Neural cell (in vitro differentiated cells): ENCODE measurements at regions not wholly inside any gene's neighbourhood (a gene's known extent, or its start where the extent isn't known, plus 50 kb on each side); places are given as distances from the start of the nearest gene placed in this dataset.

Source experiments
- H2AFZ ChIP-seq: fragments of 200-600, 300-800 bp; sonication (generic), shearing (Covaris generic); 2 replicates; pipeline ENCODE4 v1.6.0; 2014; ENCODE audit warnings: low read depth, mild to moderate bottlenecking, antibody characterized with exemption, low read length, moderate library complexity
- H3F3A ChIP-seq: fragments of 200-600 bp; shearing (Covaris generic); 2 replicates; pipeline ENCODE4 v1.6.1; 2016; ENCODE audit warnings: mild to moderate bottlenecking, moderate library complexity, mixed read lengths, antibody characterized with exemption, low read length; ENCODE audit not compliant: insufficient read depth, poor library complexity, severe bottlenecking
- H3K27ac ChIP-seq: fragments of 200-600, 300-800 bp; sonication (generic), shearing (Covaris generic); 2 replicates; pipeline ENCODE4 v1.5.1; 2014; ENCODE audit warnings: mild to moderate bottlenecking, low read length, moderate library complexity
- H3K27me3 ChIP-seq: fragments of 300-800, 200-600 bp; sonication (generic), shearing (Covaris generic); 2 replicates; pipeline ENCODE4 v1.6.0; 2014; ENCODE audit warnings: mild to moderate bottlenecking, low read depth, low read length, moderate library complexity; ENCODE audit not compliant: insufficient read depth
- H3K36me3 ChIP-seq: fragments of 300-800, 200-600 bp; sonication (generic), shearing (Covaris generic); 2 replicates; pipeline ENCODE4 v1.5.1; 2014; ENCODE audit warnings: mild to moderate bottlenecking, antibody characterized with exemption, low read length, moderate library complexity; ENCODE audit not compliant: insufficient read depth
- H3K4me2 ChIP-seq: fragments of 300-800, 200-600 bp; sonication (generic), shearing (Covaris generic); 2 replicates; pipeline ENCODE4 v1.6.0; 2014; ENCODE audit warnings: mild to moderate bottlenecking, low read length
- H3K4me3 ChIP-seq: fragments of 300-800, 200-600 bp; sonication (generic), shearing (Covaris generic); 2 replicates; pipeline ENCODE4 v1.5.1; 2014; ENCODE audit warnings: mild to moderate bottlenecking, low read length, moderate library complexity
- H3K79me2 ChIP-seq: fragments of 200-600 bp; shearing (Covaris generic); replicated peaks from 2 replicates; pipeline ENCODE4 v1.6.0; 2014; ENCODE audit warnings: mild to moderate bottlenecking, low read length, moderate library complexity; ENCODE audit not compliant: insufficient read depth
- H3K9ac ChIP-seq: fragments of 300-800, 200-600 bp; sonication (generic), shearing (Covaris generic); 2 replicates; pipeline ENCODE4 v1.6.1; 2016; ENCODE audit warnings: mild to moderate bottlenecking, low read length, mixed read lengths
- H3K9me2 ChIP-seq: fragments of 200-600 bp; shearing (Covaris generic); 2 replicates; pipeline ENCODE4 v1.6.1; 2016; ENCODE audit warnings: mild to moderate bottlenecking, low read length, mixed read lengths; ENCODE audit not compliant: insufficient read depth
- H3K9me3 ChIP-seq: fragments of 200-600, 300-800 bp; sonication (generic), shearing (Covaris generic); 2 replicates; pipeline ENCODE4 v1.6.1; 2016; ENCODE audit warnings: mild to moderate bottlenecking, mixed run types, low read length, moderate library complexity, mixed read lengths
- H4K20me1 ChIP-seq: fragments of 200-600 bp; shearing (Covaris generic); 2 replicates; pipeline ENCODE4 v1.6.1; 2016; ENCODE audit warnings: mild to moderate bottlenecking, mixed run types; ENCODE audit not compliant: insufficient read depth
- EP300 ChIP-seq: fragments of 450-650 bp; conservative IDR thresholded peaks from 2 replicates; pipeline ENCODE4 v1.6.1; 2014; ENCODE audit warnings: antibody characterized with exemption, mild to moderate bottlenecking, moderate library complexity; ENCODE audit not compliant: poor library complexity, severe bottlenecking
- EZH2 ChIP-seq: fragments of 200-600, 300-800 bp; shearing (Covaris generic), sonication (generic); IDR thresholded peaks from 2 replicates; pipeline ENCODE4 v1.6.1; 2014; ENCODE audit warnings: antibody characterized with exemption, low read length, borderline replicate concordance, mild to moderate bottlenecking; ENCODE audit not compliant: insufficient read depth, poor library complexity, severe bottlenecking
- MXI1 ChIP-seq: fragments of 450-650 bp; conservative IDR thresholded peaks from 2 replicates; pipeline ENCODE4 v1.6.1; 2014; ENCODE audit warnings: antibody characterized with exemption, mild to moderate bottlenecking; ENCODE audit not compliant: poor library complexity, severe bottlenecking
- POLR2AphosphoS5 ChIP-seq: IDR thresholded peaks from 2 replicates; pipeline ENCODE4 v1.6.1; 2012
- RAD21 ChIP-seq: fragments of 450-650 bp; conservative IDR thresholded peaks from 2 replicates; pipeline ENCODE4 v1.6.1; 2014; ENCODE audit warnings: antibody characterized with exemption, mild to moderate bottlenecking, moderate library complexity
- SMC3 ChIP-seq: fragments of 450-650 bp; conservative IDR thresholded peaks from 2 replicates; pipeline ENCODE4 v1.6.1; 2014; ENCODE audit warnings: antibody characterized with exemption, mild to moderate bottlenecking, moderate library complexity; ENCODE audit not compliant: poor library complexity
- TAF1 ChIP-seq: IDR thresholded peaks from 2 replicates; pipeline ENCODE4 v1.6.1; 2012; ENCODE audit warnings: low read depth
- TF ChIP-seq, protein P1 (sequence below): IDR thresholded peaks from 2 replicates; pipeline ENCODE4 v1.6.1; 2012; ENCODE audit warnings: borderline replicate concordance
- TF ChIP-seq, protein P2 (sequence below): fragments of 450-650 bp; IDR thresholded peaks from 2 replicates; pipeline ENCODE4 v1.5.1; 2014; ENCODE audit warnings: antibody characterized with exemption, mild to moderate bottlenecking, moderate library complexity; ENCODE audit not compliant: poor library complexity, severe bottlenecking

DNA sequence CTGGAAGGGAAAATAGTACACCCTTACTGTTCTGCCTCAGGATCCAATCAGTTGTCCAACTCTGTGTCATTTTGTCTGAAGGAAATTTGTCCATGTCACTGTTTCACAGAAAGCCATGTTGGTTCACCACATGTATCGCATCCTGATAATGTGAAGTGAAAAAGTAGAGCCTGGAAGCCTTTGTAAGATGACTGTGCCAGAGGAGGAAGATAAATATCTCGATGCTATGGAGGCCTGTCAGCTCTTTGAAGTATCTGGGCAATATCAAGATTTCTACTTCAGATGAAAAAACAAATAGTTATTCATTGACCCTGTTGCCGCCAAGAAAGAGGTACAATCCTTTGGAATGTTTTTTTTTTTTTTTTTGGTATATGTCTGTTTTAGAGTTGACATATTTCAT, 270.5 kb downstream of the PHF14 start:
- H3K9me3 ChIP-seq = no peaks in the 10 kb centered on the region
- TF ChIP-seq EP300 = no peak
- no peak for TF ChIP-seq POLR2AphosphoS5
- no peak for TF ChIP-seq EZH2
- TF ChIP-seq, protein P1, sequence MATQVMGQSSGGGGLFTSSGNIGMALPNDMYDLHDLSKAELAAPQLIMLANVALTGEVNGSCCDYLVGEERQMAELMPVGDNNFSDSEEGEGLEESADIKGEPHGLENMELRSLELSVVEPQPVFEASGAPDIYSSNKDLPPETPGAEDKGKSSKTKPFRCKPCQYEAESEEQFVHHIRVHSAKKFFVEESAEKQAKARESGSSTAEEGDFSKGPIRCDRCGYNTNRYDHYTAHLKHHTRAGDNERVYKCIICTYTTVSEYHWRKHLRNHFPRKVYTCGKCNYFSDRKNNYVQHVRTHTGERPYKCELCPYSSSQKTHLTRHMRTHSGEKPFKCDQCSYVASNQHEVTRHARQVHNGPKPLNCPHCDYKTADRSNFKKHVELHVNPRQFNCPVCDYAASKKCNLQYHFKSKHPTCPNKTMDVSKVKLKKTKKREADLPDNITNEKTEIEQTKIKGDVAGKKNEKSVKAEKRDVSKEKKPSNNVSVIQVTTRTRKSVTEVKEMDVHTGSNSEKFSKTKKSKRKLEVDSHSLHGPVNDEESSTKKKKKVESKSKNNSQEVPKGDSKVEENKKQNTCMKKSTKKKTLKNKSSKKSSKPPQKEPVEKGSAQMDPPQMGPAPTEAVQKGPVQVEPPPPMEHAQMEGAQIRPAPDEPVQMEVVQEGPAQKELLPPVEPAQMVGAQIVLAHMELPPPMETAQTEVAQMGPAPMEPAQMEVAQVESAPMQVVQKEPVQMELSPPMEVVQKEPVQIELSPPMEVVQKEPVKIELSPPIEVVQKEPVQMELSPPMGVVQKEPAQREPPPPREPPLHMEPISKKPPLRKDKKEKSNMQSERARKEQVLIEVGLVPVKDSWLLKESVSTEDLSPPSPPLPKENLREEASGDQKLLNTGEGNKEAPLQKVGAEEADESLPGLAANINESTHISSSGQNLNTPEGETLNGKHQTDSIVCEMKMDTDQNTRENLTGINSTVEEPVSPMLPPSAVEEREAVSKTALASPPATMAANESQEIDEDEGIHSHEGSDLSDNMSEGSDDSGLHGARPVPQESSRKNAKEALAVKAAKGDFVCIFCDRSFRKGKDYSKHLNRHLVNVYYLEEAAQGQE = no peak
- no peak for TF ChIP-seq TAF1
- TF ChIP-seq, protein P2, sequence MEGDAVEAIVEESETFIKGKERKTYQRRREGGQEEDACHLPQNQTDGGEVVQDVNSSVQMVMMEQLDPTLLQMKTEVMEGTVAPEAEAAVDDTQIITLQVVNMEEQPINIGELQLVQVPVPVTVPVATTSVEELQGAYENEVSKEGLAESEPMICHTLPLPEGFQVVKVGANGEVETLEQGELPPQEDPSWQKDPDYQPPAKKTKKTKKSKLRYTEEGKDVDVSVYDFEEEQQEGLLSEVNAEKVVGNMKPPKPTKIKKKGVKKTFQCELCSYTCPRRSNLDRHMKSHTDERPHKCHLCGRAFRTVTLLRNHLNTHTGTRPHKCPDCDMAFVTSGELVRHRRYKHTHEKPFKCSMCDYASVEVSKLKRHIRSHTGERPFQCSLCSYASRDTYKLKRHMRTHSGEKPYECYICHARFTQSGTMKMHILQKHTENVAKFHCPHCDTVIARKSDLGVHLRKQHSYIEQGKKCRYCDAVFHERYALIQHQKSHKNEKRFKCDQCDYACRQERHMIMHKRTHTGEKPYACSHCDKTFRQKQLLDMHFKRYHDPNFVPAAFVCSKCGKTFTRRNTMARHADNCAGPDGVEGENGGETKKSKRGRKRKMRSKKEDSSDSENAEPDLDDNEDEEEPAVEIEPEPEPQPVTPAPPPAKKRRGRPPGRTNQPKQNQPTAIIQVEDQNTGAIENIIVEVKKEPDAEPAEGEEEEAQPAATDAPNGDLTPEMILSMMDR = no peak
- TF ChIP-seq SMC3 = no peak
- no peak for TF ChIP-seq MXI1
- TF ChIP-seq RAD21 = no peak
- no peaks in the 10 kb centered on the region for H3K9me2 ChIP-seq
- no peaks in the 10 kb centered on the region for H3K79me2 ChIP-seq
- no peaks in the 10 kb centered on the region for H3F3A ChIP-seq
- no peaks in the 10 kb centered on the region for H3K27me3 ChIP-seq
- H3K4me2 ChIP-seq = no peak overlapping the region
- no peaks in the 10 kb centered on the region for H3K36me3 ChIP-seq
- no peak overlapping the region for H3K27ac ChIP-seq
- no peak overlapping the region for H3K9ac ChIP-seq
- no peak overlapping the region for H2AFZ ChIP-seq
- H3K4me3 ChIP-seq = no peak overlapping the region
- H4K20me1 ChIP-seq = no peaks in the 10 kb centered on the region

DNA sequence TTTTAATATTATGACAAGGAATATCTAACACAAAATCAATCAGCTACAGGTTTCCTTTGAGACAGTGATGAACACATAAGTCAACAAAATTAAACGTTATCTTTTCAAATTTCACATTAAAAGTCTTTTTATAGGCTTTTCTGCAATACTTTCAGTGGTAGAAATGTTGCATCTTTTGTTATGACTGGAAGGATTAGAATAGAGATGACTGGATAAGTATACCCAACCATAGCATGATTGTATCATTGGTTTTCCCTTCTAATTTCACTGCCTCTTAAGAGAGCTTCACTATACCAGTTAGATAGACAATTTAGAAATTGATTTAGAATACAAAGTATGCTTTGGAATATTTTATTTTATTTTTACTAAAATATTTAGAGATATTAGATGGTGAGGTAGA, 273.9 kb downstream of the PHF14 start:
- TF ChIP-seq RAD21 (no peak), TAF1 (no peak), POLR2AphosphoS5 (no peak), EP300 (no peak), EZH2 (no peak), SMC3 (no peak), MXI1 (no peak)
- TF ChIP-seq, protein P2 = no peak
- TF ChIP-seq, protein P1 = no peak
- H4K20me1 ChIP-seq = no peaks in the 10 kb centered on the region

More for the DNA sequence above, 273.9 kb downstream of the PHF14 start:
- H3K4me2 ChIP-seq = no peak overlapping the region
- no peaks in the 10 kb centered on the region for H3K9me2 ChIP-seq
- H2AFZ ChIP-seq = no peak overlapping the region
- no peak overlapping the region for H3K9ac ChIP-seq
- no peaks in the 10 kb centered on the region for H3K36me3 ChIP-seq
- H3F3A ChIP-seq = no peaks in the 10 kb centered on the region
- H3K27me3 ChIP-seq = no peaks in the 10 kb centered on the region
- no peaks in the 10 kb centered on the region for H3K79me2 ChIP-seq
- H3K4me3 ChIP-seq = no peak overlapping the region
- H3K9me3 ChIP-seq = no peaks in the 10 kb centered on the region
- no peak overlapping the region for H3K27ac ChIP-seq
